Activated T-cell treated with anti-CD3 and anti-CD28 coated beads, Interleukin-2, amount 50 U/mL, for 24 hours (primary cell): ENCODE measurements at regions not wholly inside any gene's neighbourhood (a gene's known extent, or its start where the extent isn't known, plus 50 kb on each side); places are given as distances from the start of the nearest gene placed in this dataset.

Experiments used
- DNase-seq: peaks from one replicate; pipeline ENCODE4 v3.0.0-alpha.2; 2020
- H3K27ac Mint-ChIP-seq: 2 replicates; pipeline ENCODE4 v1.8.0; 2020; ENCODE audit warnings: mild to moderate bottlenecking, mixed read lengths
- H3K27me3 Mint-ChIP-seq: 2 replicates; pipeline ENCODE4 v1.8.0; 2020; ENCODE audit warnings: mixed read lengths
- H3K36me3 Mint-ChIP-seq: 2 replicates; pipeline ENCODE4 v1.8.0; 2020; ENCODE audit warnings: low read depth, mixed read lengths
- H3K4me1 Mint-ChIP-seq: 2 replicates; pipeline ENCODE4 v1.8.0; 2020; ENCODE audit warnings: low read depth, mixed read lengths
- H3K4me3 Mint-ChIP-seq: 2 replicates; pipeline ENCODE4 v1.8.0; 2020; ENCODE audit warnings: mild to moderate bottlenecking, moderate library complexity, mixed read lengths
- H3K9me3 Mint-ChIP-seq: 2 replicates; pipeline ENCODE4 v1.8.0; 2020; ENCODE audit warnings: mixed read lengths

GRCh38 chr14:65153101-65153500 is 50.8 kb upstream of the MAX start:
- Mint-ChIP-seq H3K27ac (no peak overlapping the region), H3K27me3 (no peaks in the 10 kb centered on the region), H3K4me1 (no peaks in the 10 kb centered on the region), H3K9me3 (no peaks in the 10 kb centered on the region), H3K4me3 (no peak overlapping the region), H3K36me3 (no peaks in the 10 kb centered on the region)
- no peak for DNase-seq

DNA sequence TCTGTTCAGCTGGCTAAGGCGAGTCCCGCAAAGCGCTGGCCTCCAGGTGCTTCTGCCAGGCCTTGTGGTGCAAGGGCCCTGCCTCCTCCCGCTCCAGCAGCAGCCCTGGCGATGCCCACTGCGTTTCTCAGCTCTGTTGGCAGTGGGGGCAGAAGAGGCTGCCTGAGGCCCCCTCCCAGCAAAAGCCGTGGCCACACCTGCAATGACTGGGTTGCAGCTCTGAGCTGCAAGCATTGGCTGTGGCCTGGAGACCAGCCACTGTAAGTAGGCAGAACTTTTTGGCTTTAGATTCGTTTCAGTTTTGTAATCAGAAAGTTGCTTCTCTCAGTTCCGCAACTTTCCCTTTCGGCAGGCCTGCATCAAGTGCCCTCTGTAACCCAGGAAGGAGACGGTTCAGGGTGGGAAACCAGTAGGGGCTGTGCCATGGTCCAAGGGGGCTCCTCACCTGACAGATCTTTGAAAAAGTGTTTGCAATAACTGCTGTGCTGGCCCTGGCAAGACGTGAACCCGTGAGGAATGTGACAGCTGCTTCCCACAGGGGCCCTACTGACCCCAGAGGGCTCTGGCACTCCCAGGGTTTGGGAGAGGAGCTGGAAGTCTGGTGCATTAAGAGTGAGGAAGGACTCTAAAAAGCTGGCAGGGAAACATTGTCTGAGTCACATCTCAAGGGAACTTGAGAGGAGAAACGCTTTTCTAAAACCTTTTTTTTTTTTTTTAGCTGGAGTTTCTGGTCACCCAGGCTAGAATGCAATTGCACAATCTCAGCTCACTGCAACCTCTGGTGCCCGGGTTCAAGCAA is 54.5 kb upstream of the MAX start:
- Mint-ChIP-seq H3K27ac (no peak overlapping the region), H3K4me1 (peaks cover 16% of the 10 kb centered on the region), H3K27me3 (no peaks in the 10 kb centered on the region), H3K9me3 (no peaks in the 10 kb centered on the region), H3K36me3 (no peaks in the 10 kb centered on the region), H3K4me3 (no peak overlapping the region)
- DNase-seq = no peak

GRCh38 chr14:65159281-65160062 is 57.2 kb upstream of the MAX start:
- Mint-ChIP-seq H3K36me3 (no peaks in the 10 kb centered on the region), H3K4me1 (peaks cover 16% of the 10 kb centered on the region), H3K4me3 (no peak overlapping the region), H3K27me3 (no peaks in the 10 kb centered on the region), H3K9me3 (no peaks in the 10 kb centered on the region), H3K27ac (no peak overlapping the region)
- no peak for DNase-seq

- no peak overlapping the region for H3K4me3 Mint-ChIP-seq
- H3K27me3 Mint-ChIP-seq = no peaks in the 10 kb centered on the region
- H3K27ac Mint-ChIP-seq = no peak overlapping the region
- no peaks in the 10 kb centered on the region for H3K36me3 Mint-ChIP-seq
- peaks cover 16% of the 10 kb centered on the region for H3K4me1 Mint-ChIP-seq
- no peaks in the 10 kb centered on the region for H3K9me3 Mint-ChIP-seq
- DNase-seq = no peak
Observed at GRCh38 chr14:65160091-65160490, 57.8 kb upstream of the MAX start.

DNA sequence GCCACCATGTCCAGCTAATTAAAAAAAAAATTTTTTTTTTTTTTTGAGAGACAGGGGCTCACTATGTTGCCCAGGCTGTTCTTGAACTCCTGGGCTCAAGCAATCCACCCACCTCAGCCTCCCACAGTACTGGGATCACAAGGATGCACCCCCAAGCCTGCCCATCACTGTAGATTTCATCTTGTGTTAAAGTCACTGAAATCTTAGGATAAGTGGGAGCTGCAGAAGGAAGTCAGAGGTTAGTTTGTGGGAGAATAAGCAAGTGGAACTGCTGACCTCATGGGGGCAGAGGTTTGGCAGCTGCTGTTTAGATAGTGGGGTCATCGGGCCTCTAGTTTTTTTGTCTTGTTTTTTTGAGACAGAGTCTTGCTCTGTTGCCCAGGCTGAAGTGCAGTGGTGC is 59.7 kb upstream of the MAX start:
- H3K4me1 Mint-ChIP-seq = peaks cover 16% of the 10 kb centered on the region
- no peaks in the 10 kb centered on the region for H3K27me3 Mint-ChIP-seq
- H3K27ac Mint-ChIP-seq = no peak overlapping the region
- no peaks in the 10 kb centered on the region for H3K36me3 Mint-ChIP-seq
- no peak overlapping the region for H3K4me3 Mint-ChIP-seq
- no peaks in the 10 kb centered on the region for H3K9me3 Mint-ChIP-seq
- DNase-seq = no peak

DNA sequence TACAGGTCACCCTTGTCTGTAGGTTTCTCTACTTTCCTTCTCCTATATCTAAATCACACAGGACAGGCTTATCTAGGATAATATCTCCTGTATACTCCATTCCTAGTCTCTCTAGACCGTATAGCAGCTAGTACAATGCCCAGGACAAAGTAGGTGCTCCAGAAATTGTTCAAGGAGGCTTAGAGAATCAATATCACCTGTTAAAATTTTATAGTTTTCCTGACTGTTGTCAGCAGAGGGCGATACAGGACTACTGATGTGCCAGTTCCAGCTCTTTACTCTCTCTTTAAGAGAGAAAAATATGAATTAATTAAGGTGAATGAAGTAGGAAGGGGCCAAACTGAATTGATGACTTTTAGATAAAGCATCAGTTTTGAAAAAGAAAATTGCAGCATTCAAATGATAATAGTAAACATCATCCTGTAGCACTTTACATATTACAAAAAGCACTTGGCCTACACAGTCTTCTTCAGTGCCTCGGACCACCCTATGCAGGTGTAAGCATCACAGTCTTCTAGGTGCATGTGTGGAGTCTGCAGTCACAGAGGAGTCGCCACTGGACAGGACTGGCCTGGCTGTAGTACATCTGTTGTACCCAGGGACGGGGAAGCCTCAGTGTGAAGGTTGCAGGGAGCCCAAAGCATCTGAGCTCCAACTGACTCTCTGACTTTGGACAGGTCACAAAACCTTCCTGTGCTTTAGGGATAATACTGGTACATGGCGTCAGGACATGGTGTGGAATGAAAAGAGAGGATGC is 61.9 kb upstream of the MAX start:
- Mint-ChIP-seq H3K4me3 (no peak overlapping the region), H3K4me1 (peaks cover 19% of the 10 kb centered on the region), H3K9me3 (no peaks in the 10 kb centered on the region), H3K36me3 (no peaks in the 10 kb centered on the region), H3K27ac (no peak overlapping the region), H3K27me3 (peaks cover 3% of the 10 kb centered on the region)
- DNase-seq = no peak

- Mint-ChIP-seq H3K9me3 (no peaks in the 10 kb centered on the region), H3K36me3 (no peaks in the 10 kb centered on the region), H3K27me3 (peaks cover 8% of the 10 kb centered on the region), H3K27ac (no peak overlapping the region), H3K4me1 (peaks cover 19% of the 10 kb centered on the region), H3K4me3 (no peak overlapping the region)
- no peak for DNase-seq
Observed at GRCh38 chr14:65164825-65165135, 62.5 kb upstream of the MAX start.

- Mint-ChIP-seq H3K9me3 (no peaks in the 10 kb centered on the region), H3K36me3 (no peaks in the 10 kb centered on the region), H3K27ac (no peak overlapping the region), H3K27me3 (peaks cover 21% of the 10 kb centered on the region), H3K4me3 (no peak overlapping the region), H3K4me1 (peaks cover 23% of the 10 kb centered on the region)
- DNase-seq = no peak
Observed at GRCh38 chr14:65167072-65167645, 64.8 kb upstream of the MAX start.

GRCh38 chr14:65168840-65169239 is 66.5 kb upstream of the MAX start:
- Mint-ChIP-seq H3K4me3 (no peak overlapping the region), H3K4me1 (peaks cover 23% of the 10 kb centered on the region), H3K36me3 (no peaks in the 10 kb centered on the region), H3K27ac (no peak overlapping the region), H3K27me3 (peaks cover 24% of the 10 kb centered on the region), H3K9me3 (no peaks in the 10 kb centered on the region)
- no peak for DNase-seq

DNA sequence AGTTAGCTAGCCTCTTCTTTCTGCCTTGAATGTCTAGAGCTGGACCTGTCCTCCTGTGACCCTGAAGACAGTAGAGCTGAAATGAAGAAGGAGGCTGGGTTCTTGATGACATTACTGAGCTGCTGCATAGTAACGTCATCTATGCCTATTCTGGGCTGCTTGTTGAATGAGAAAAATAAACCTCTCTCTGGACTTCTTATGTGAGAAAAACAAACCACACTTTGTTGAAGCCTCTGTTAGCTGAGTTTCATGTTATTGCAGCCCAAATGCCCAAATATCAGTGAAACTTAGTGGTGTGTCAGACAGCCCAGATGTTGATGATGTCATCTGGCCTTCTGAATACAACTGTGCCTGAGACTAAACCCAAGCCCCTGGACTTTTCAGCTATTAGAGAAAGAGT is 67.0 kb upstream of the MAX start:
- no peak for DNase-seq
- Mint-ChIP-seq H3K9me3 (no peaks in the 10 kb centered on the region), H3K4me3 (no peak overlapping the region), H3K27me3 (peaks cover 24% of the 10 kb centered on the region), H3K36me3 (no peaks in the 10 kb centered on the region), H3K4me1 (peaks cover 23% of the 10 kb centered on the region), H3K27ac (peak overlapping the region; percentile 34)

DNA sequence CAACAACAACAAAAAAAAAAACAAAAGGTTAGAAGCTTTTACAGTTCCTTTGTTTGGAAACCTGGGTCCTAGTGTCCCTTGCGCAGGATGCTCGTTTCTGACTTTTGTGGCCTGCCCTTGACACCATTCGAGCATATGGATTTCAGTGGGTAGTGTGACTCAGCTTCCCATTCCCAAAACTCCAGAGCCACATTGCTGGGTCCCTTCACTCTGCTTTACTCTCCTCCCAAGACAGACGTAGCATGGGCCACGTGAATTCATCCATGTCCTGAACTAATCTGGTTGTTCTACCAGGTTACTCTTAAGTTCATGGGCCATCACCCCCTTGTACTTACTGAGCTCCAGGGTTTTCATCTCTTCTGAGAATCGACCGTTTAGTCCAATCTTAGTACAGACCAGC is 68.0 kb upstream of the MAX start:
- no peak for DNase-seq
- no peaks in the 10 kb centered on the region for H3K9me3 Mint-ChIP-seq
- H3K27me3 Mint-ChIP-seq = peaks cover 24% of the 10 kb centered on the region
- H3K4me3 Mint-ChIP-seq = peak overlapping the region; percentile 75
- peak overlapping the region; percentile 77 for H3K27ac Mint-ChIP-seq
- H3K4me1 Mint-ChIP-seq = peaks cover 23% of the 10 kb centered on the region
- no peaks in the 10 kb centered on the region for H3K36me3 Mint-ChIP-seq

- Mint-ChIP-seq H3K9me3 (no peaks in the 10 kb centered on the region), H3K27me3 (peaks cover 24% of the 10 kb centered on the region), H3K4me1 (peaks cover 23% of the 10 kb centered on the region), H3K4me3 (peak overlapping the region; percentile 75), H3K27ac (peak overlapping the region; percentile 77), H3K36me3 (no peaks in the 10 kb centered on the region)
- peak; percentile 54 for DNase-seq
Observed at GRCh38 chr14:65170768-65171507, 68.6 kb upstream of the MAX start.

GRCh38 chr14:65173973-65174693 is 71.8 kb upstream of the MAX start:
- DNase-seq = no peak
- H3K9me3 Mint-ChIP-seq = no peaks in the 10 kb centered on the region
- no peak overlapping the region for H3K4me3 Mint-ChIP-seq
- H3K27me3 Mint-ChIP-seq = peaks cover 22% of the 10 kb centered on the region
- H3K4me1 Mint-ChIP-seq = peaks cover 18% of the 10 kb centered on the region
- H3K27ac Mint-ChIP-seq = no peak overlapping the region
- no peaks in the 10 kb centered on the region for H3K36me3 Mint-ChIP-seq
